Endodermal cell (in vitro differentiated cells): ENCODE measurements at regions not wholly inside any gene's neighbourhood (a gene's known extent, or its start where the extent isn't known, plus 50 kb on each side); places are given as distances from the start of the nearest gene placed in this dataset.

Source experiments
- DNase-seq: peaks from one replicate; pipeline ENCODE4 v3.0.0-alpha.2; 2017
- H3K27ac ChIP-seq: 2 replicates; pipeline ENCODE4 v1.5.1; 2013; ENCODE audit warnings: mild to moderate bottlenecking, low read depth, low read length, moderate library complexity
- H3K27me3 ChIP-seq: 2 replicates; pipeline ENCODE4 v1.6.1; 2013; ENCODE audit warnings: mild to moderate bottlenecking, low read length, moderate library complexity; ENCODE audit not compliant: insufficient read depth, control insufficient read depth, poor library complexity, severe bottlenecking
- H3K36me3 ChIP-seq: 2 replicates; pipeline ENCODE4 v1.7.0; 2013; ENCODE audit warnings: mild to moderate bottlenecking, low read length, moderate library complexity; ENCODE audit not compliant: control insufficient read depth, insufficient read depth
- H3K4me1 ChIP-seq: one replicate; pipeline ENCODE4 v1.7.0; 2013; ENCODE audit warnings: low read length; ENCODE audit not compliant: control insufficient read depth, insufficient read depth
- H3K4me3 ChIP-seq: 2 replicates; pipeline ENCODE4 v1.5.1; 2013; ENCODE audit warnings: mild to moderate bottlenecking, low read length, moderate library complexity
- H3K9ac ChIP-seq: 2 replicates; pipeline ENCODE4 v1.6.1; 2013; ENCODE audit warnings: mild to moderate bottlenecking, low read length, moderate library complexity; ENCODE audit not compliant: poor library complexity, severe bottlenecking; ENCODE audit errors: extremely low read depth
- H3K9me3 ChIP-seq: 2 replicates; pipeline ENCODE4 v1.6.1; 2013; ENCODE audit warnings: mild to moderate bottlenecking, low read length, moderate library complexity; ENCODE audit not compliant: control insufficient read depth
- H3K27ac Mint-ChIP-seq: 2 replicates; pipeline ENCODE4 v1.8.0; 2020; ENCODE audit warnings: mixed read lengths
- H3K27me3 Mint-ChIP-seq: 2 replicates; pipeline ENCODE4 v1.8.0; 2021; ENCODE audit warnings: mild to moderate bottlenecking, mixed read lengths; ENCODE audit not compliant: insufficient read depth
- H3K36me3 Mint-ChIP-seq: 2 replicates; pipeline ENCODE4 v1.8.0; 2020; ENCODE audit warnings: low read depth, mixed read lengths
- H3K4me1 Mint-ChIP-seq: 2 replicates; pipeline ENCODE4 v1.8.0; 2020; ENCODE audit warnings: mixed read lengths
- H3K4me3 Mint-ChIP-seq: 2 replicates; pipeline ENCODE4 v1.8.0; 2020; ENCODE audit warnings: mild to moderate bottlenecking, moderate library complexity, mixed read lengths
- H3K9me3 Mint-ChIP-seq: 2 replicates; pipeline ENCODE4 v1.8.0; 2020; ENCODE audit warnings: mild to moderate bottlenecking, mixed read lengths
- CTCF ChIP-seq: fragments of 200-600 bp; sonication (generic); conservative IDR thresholded peaks from 2 replicates; pipeline ENCODE4 v1.5.0; 2021; ENCODE audit warnings: antibody characterized with exemption, mild to moderate bottlenecking
- WGBS, 2 experiments: methylation state at CpG; one replicate each; pipeline versions ENCODE4 v1.1.5 to v1.1.7; 2013; ENCODE audit warnings: missing lambda C conversion rate in 2 of 2, mixed read lengths in 1 of 2; ENCODE audit not compliant: insufficient coverage in 1 of 2, insufficient read length in 1 of 2; 5-methylcytosine and 5-hydroxymethylcytosine counted together

DNA sequence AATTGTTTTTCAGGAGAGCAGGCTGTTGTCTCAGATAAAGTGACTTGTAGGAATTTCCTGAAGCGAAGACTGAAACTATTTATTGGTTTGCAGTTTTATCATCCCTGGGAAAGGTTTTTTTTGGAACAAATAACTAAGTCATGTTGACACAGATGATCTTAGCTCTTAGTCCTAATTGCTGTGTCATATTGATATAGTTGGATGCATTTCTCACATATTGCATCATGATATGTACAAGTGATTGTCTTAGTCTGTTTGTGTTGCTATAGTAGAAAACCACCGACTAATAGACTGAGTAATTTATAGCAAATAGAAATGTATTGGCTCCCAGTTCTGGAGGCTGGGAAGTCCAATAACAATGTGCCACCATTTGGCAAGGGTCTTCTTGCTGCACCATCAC, 397.5 kb upstream of the PPP1R2C start:
- no peak for DNase-seq
- Mint-ChIP-seq H3K9me3 (peaks cover 49% of the 10 kb centered on the region), H3K4me1 (peaks cover under 1% of the 10 kb centered on the region), H3K4me3 (no peak overlapping the region), H3K27me3 (no peaks in the 10 kb centered on the region), H3K27ac (no peak overlapping the region), H3K36me3 (peaks cover 11% of the 10 kb centered on the region)
- peaks cover 9% of the 10 kb centered on the region for H3K9me3 ChIP-seq
- no peak overlapping the region for H3K4me3 ChIP-seq
- WGBS, 2 experiments = 90 to 100% methylated on average over 1 to 2 of the region's 2 CpGs
- no peak for TF ChIP-seq CTCF
- H3K27me3 ChIP-seq = no peaks in the 10 kb centered on the region
- no peak overlapping the region for H3K27ac ChIP-seq
- H3K4me1 ChIP-seq = no peaks in the 10 kb centered on the region
- H3K36me3 ChIP-seq = no peaks in the 10 kb centered on the region
- H3K9ac ChIP-seq = no peak overlapping the region

GRCh38 chrX:43176686-43177085, 398.7 kb upstream of the PPP1R2C start:
- peaks cover 4% of the 10 kb centered on the region for H3K4me1 Mint-ChIP-seq
- no peaks in the 10 kb centered on the region for H3K27me3 Mint-ChIP-seq
- peaks cover 49% of the 10 kb centered on the region for H3K9me3 Mint-ChIP-seq
- Histone ChIP-seq H3K27me3 (no peaks in the 10 kb centered on the region), H3K4me3 (no peak overlapping the region), H3K4me1 (no peaks in the 10 kb centered on the region), H3K9me3 (peaks cover 9% of the 10 kb centered on the region), H3K9ac (no peak overlapping the region), H3K36me3 (no peaks in the 10 kb centered on the region), H3K27ac (no peak overlapping the region)
- no peak for TF ChIP-seq CTCF
- H3K4me3 Mint-ChIP-seq = no peak overlapping the region
- peaks cover 11% of the 10 kb centered on the region for H3K36me3 Mint-ChIP-seq
- DNase-seq = no peak
- no peak overlapping the region for H3K27ac Mint-ChIP-seq
- 96% methylated on average over 5 of the region's 6 CpGs; no CpG with 5 or more reads in 1 of the 2 experiments for WGBS, 2 experiments

GRCh38 chrX:43188296-43188695, 410.3 kb upstream of the PPP1R2C start:
- Mint-ChIP-seq H3K4me3 (no peak overlapping the region), H3K9me3 (peaks cover 17% of the 10 kb centered on the region), H3K27me3 (no peaks in the 10 kb centered on the region), H3K27ac (no peak overlapping the region), H3K36me3 (peaks cover 1% of the 10 kb centered on the region), H3K4me1 (peaks cover 5% of the 10 kb centered on the region)
- TF ChIP-seq CTCF = no peak
- H3K9ac ChIP-seq = no peak overlapping the region
- no peak overlapping the region for H3K27ac ChIP-seq
- 100% methylated on average over 1 of the region's 1 CpG; no CpG with 5 or more reads in 1 of the 2 experiments for WGBS, 2 experiments
- H3K4me1 ChIP-seq = no peaks in the 10 kb centered on the region
- no peaks in the 10 kb centered on the region for H3K27me3 ChIP-seq
- no peak overlapping the region for H3K4me3 ChIP-seq
- no peak for DNase-seq
- no peaks in the 10 kb centered on the region for H3K36me3 ChIP-seq
- no peaks in the 10 kb centered on the region for H3K9me3 ChIP-seq
